ENCODE measurements at regions not wholly inside any gene's neighbourhood (a gene's known extent, or its start where the extent isn't known, plus 50 kb on each side); places are given as distances from the start of the nearest gene placed in this dataset.

DNA sequence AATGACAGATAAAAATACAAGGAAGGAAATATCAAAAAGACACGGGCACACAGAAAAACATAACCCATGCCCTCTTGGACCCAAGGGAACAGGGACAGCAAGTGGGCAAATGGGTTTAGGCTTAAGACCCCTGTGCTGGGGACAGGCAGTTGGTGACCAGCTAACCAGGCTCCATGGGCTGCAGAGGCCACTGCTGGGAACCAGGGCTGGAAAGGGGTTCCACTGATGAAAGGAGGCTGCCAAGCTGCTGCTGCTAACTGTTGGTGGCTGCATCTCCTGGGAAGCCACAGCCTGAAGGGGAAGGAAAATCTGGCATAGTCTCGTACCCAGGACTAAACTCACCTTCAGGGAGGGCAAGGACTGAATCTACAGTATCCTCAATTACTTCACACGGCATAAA is 579.2 kb upstream of the MGMT start:
- DNase-seq = no peak

GRCh38 chr10:128892005-128892404 is 575.0 kb upstream of the MGMT start:
- no peak for DNase-seq

DNA sequence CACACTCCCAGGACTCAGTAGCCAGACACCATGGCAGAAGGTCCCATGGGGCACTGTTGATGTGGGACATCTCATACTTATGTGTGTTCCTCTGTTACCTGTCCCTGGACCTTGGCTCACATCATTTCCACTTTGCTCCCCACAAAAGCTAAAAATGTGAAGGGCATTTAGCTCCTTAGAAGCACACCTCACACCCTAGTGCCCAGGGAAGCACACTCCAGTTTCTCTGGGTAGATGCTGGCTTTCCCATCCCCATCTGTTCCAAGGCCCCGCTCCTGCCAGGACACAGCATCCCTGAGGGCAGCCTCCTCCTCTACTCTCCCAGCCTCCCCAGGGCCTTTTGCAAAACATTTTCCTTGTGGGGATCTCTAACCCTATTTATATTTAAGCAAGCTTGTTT is 572.4 kb upstream of the MGMT start:
- no peak for DNase-seq

- no peak for DNase-seq
Observed at GRCh38 chr10:128895473-128895872, 571.6 kb upstream of the MGMT start.

- no peak for DNase-seq
Observed at GRCh38 chr10:128896116-128896795, 570.8 kb upstream of the MGMT start.

DNA sequence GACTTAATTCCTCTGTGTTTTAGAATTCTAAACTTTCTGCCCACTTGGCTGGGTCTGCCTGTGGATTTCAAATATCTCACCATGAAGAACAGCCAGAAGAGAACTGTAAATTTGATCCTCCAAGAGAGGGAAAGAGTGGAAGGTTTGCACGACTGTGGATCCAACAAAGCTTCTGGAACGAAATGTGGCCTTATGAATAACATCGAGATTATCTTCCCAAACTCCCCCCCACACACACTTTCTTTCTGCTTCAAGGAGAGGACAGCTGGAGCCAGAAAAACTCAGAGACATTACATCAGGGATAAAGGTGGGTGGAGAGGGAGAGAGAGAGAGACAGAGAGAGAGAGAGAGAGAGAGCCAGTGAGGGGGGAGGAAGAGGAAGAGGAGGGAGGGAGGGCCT is 570.1 kb upstream of the MGMT start:
- DNase-seq = no peak

DNA sequence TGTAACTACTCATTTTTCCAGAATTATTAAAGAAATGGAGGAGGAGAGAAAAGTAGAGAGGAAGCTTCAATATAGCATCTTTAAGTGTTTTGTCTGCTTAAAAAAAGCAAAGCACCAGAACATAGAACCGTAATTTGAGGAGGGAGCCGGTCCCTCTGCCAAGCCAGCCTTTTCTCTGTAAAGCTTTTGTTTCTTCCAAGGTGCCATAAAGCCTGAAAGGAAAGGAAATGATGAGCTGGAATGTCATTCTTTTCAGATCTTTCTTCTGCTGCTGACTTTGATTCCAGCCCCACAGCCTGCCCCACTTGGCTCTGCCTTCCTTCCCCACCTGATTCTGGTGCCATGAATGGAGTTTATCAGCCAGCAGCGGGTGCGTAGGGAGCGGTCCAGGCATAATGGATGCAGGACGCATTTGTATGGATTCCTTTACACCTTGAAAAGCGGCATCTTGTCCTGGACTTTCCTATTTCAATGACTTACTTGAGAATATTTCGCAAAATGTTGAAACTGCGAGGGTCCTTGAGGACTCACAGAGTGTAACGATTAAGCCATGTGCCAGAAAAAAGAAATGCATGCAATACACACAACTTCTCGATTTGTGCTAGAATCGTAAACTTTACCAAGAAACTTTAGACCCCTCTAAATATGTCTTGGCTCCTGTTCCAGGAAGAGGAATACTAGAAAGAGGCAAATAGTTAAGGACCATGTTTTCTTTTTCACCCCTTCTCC is 569.5 kb upstream of the MGMT start:
- DNase-seq = no peak

GRCh38 chr10:128898133-128898915 is 568.7 kb upstream of the MGMT start:
- DNase-seq = no peak

DNA sequence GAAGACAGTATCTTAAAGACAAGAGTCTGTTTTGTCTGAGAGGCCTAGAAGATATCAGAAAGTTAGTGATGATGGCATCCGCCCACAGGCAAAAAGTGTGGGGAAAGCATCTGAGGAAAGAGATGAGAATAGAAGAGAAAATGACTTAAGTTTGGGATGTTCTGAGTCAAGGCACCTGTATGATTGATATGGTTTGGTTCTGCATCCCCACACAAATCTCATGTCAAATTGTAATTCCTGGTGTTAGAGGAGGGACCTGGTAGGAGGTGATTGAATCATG is 568.2 kb upstream of the MGMT start:
- DNase-seq = no peak

DNA sequence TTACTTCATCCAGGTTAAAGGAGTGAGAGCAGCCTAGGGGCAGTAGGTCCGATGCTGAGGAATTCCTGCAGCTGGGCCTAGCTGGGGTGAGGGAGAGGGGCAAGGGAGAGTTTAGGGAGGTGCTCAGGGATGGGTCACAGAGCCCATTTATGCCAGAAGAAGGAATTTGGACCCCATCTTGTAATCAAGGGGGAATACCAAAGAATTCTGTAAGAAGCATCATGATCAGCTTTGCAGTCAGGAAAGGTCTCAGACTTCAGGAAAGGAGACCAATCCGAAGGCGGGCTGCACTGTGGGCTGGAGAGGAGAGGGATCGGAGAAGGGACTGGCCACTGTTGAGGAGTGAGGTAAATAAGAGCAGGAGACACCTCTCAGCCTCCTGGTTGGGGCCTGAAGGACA is 566.6 kb upstream of the MGMT start:
- DNase-seq = no peak

DNA sequence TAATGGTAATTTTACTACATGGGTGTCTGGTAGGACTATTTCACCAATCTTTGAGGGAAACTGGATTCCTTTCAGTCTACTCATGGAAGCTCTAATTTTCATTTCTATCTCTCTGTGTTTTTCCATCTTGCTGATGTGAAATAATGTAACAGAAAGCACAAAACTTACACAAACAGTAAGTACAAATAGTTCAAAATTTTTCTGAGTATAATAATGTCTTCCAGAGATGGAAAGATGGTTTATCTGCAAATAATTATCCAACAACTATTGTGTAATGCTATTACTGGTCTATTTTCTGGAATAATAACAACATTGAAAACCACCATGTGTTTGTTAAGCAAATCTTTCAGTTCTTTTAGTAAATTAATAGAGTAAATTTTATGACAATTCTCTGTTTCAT is 565.8 kb upstream of the MGMT start:
- no peak for DNase-seq

DNA sequence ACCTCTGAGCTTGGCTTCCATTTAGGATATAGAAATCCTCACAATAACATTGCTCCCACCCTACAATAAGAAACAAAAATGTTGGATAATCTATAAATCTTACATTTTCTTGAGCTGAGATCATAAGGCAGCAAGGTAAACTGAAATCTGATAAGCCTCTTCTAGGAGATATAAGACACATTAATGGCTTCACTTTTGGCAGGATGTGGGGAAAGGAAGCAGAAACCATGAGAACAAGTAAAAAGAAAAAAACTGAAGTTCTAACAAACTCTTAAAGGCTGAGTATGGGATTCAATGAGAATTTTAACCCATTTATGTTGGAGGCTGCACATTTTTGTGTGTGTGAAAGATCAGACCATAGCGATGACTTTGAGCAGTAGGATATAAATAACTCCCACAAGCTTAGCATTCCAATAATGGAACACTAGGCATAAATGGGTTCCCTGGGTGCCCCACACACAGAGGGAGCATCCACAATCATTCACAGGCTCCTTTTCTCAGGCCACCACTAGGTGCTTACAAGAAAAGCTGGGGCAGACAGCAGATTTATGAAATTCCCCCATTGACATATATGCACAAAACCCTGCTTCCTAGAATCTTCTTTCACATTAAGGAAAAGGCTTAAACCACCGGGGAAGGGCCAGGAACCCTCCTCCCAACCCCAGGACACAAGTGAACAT is 564.9 kb upstream of the MGMT start:
- no peak for DNase-seq

GRCh38 chr10:128907155-128907941 is 559.7 kb upstream of the MGMT start:
- no peak for DNase-seq

DNA sequence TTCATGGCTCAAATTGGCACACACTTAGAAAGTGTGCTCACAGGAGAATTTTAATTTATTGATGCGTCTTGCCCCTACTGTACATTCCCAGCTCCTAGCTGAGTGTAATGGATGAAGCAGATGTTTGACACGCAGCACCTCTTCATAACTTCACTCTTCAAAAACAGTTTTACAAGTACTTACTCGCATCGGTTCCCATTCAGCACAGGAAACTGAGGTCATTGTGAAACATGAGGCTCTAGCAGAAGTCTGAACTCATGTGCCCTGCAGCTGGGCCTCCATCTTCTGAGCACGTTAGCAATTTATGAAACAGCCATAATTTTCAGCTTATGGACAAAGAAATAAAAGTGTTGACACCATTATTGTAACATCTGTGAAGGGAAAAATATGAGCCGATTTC is 558.9 kb upstream of the MGMT start:
- DNase-seq = no peak

DNA sequence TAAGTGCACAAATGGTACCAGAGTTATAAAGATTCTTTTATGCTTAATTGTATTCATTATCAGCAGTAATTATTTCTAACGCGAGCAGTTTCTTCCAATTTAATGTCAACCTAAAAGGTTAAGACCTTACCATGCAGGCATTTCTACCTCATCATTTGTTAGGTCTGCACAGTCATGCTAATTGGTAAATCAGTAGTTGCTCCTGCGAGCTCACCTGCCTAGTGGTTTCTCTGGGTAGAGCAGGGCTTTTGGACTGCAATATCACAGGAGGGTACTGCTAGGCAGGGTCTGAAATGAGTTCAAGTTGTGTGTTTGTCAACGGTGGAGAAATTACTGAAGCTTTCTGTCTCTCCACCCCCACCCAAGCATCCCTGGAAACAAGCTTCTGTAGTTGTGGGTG is 558.5 kb upstream of the MGMT start:
- no peak for DNase-seq

DNA sequence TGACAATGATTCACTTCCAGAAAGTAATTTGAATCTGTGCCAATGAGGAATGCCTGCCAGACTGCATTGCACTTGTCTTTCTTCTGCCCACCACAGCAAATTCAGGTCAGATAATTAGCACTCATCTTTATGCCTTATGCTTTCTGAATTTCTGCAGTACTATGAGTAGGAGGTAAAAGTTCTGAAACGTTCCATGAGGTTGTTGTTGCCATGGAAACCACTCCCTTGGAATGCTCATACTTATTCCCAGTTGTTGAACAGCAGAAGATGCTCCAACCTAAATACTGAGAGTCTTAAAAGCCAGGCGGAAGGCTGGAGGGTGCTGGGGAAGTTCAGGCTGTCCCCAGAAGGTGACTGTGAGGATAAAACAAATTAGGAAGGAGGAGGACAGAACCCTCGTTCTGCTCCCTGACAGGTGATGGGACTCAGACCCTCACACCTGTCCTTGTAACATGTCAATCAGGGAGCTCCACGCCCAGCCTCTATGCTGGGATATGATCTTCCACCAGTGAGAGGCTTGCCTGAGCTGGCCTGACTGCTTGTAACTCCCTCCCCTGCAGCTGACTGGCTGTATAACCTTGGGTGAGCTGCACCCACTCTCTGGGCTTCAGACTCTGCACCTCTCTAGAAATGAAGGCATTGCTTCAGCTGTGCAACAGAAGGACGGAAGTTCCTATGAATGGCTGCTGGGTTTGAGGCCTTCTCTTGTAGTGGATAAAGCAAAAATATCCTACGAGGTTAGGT is 554.3 kb upstream of the MGMT start:
- no peak for DNase-seq

DNA sequence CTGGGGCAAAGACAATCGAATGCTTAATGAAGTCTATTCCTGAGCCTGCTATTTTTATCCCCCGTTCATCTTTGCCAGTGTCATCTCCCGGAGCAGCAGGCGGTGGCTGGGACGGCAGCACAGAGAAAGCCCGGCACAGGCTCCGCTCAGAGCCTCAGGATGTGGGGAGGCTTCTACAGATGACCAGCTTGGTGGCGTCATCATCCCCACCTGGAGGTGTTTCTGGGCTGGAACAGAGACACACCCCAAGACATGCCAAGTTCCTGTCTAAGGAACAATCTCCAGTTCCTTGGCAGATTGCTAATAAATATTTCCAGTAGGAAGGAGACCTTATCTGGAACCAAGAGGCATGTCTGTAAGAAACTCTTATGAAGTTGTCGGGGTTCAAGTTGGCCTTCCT is 552.4 kb upstream of the MGMT start:
- DNase-seq = no peak

DNA sequence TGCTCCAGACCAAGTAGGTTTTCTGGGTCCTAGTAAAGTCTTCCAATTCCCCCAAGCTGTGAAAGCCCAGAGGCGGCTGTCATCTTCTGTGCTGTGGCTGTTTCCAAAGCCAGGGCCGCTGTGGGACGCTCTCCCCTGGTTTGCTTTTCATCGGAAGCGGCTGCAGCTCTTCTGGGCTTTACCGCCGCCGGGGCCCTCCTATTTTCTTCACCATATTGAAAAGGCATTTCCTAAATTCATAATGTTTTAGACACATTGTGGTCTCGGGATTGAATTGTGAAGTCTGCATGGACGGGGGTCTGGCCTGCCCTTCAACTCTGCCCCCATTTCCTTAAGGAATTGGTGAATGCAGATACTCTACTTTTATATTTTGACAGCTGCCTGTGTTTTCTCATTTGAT is 551.4 kb upstream of the MGMT start:
- DNase-seq = no peak

- DNase-seq = no peak
Observed at GRCh38 chr10:128916383-128916782, 550.7 kb upstream of the MGMT start.

GRCh38 chr10:128921389-128922022 is 545.5 kb upstream of the MGMT start:
- no peak for DNase-seq

- no peak for DNase-seq
Observed at GRCh38 chr10:128922172-128922571, 544.9 kb upstream of the MGMT start.
